H1 (cell line): ENCODE measurements at regions not wholly inside any gene's neighbourhood (a gene's known extent, or its start where the extent isn't known, plus 50 kb on each side); places are given as distances from the start of the nearest gene placed in this dataset.

Source experiments
- RBBP5 ChIP-seq: IDR thresholded peaks from 2 replicates; pipeline ENCODE4 v1.7.1; 2012; ENCODE audit warnings: low read depth, mild to moderate bottlenecking, inconsistent platforms, low read length, moderate library complexity, borderline replicate concordance

DNA sequence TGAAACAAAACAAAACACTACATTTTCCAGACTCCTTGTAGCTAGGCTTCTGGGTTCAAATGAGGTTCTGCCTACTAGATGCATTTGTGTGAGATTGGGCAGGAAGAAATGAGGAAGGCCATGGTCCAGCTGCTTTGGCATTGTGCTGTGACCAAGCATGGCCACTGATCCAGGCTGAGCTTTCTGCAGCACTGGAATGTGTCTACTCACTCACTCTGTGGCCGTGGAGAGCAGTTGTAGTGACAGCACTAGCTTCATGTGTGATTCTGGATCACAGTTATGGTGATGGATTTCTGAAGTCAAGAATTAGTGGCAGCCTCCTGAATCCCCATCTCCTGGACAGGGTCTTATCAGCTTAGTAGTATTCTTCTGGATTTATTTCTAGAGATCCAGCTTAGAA is 358.9 kb downstream of the GPAT3 start (continued):
- TF ChIP-seq RBBP5, result no peak
